ENCODE measurements at regions not wholly inside any gene's neighbourhood (a gene's known extent, or its start where the extent isn't known, plus 50 kb on each side); places are given as distances from the start of the nearest gene placed in this dataset.

DNA sequence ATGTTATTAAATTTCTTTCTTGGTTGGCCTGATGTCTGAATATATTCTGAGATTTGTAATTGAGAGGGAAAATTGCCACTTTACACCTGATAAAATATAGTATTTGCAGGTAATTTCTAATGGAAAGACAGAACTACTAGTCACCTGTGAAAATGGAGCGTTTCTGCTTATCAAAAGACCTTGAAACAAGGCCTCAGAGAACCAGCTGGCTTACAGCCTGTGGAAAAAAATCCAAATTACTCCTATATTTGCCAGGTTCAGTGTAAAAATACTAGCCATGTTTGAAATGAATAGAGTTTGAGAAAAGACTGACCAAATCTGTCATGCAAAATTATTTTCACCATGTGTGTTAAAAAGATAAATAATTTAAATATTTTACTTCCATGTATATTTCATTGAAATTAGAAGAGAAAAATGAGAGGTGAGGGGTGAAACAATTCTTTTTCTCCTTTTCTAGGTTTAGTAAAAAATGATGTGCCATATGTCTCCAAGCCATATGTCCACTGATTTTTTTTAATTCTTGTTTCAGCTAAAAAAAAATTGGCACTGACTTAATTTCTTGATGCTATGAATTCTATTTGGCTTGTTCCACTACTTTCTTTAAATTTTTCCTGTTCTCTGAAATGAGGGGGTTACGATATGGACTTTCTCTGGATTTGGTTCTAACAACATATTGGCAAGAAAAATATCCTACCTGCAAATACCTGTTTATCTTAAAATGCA is 464.9 kb downstream of the GRXCR1 start:
- in situ Hi-C loops (cut with MboI; ENCODE audit: low pct_unique_long_range_greater_than_20kb, low sequenced_read_pairs, unreplicated experiment), result no loop called here

DNA sequence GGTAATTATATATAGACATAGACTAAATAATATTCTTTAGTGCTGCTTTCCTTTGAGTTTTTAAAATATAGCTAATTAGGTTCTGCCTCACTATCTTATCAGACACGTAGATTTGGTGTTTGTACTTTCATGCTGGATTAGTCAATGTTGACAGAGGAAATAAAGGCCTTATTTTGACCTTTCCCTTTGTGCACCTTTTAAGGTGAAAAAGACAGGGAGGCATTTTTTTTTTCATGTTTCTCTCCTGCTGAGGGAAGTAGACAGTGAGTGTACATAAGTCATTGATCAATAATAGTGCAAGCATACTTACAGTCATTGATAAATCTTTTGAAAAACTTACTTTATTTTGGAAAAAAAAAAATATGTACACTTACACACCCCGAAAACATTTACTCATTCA is 467.8 kb downstream of the GRXCR1 start:
- TF ChIP-seq, protein P1, sequence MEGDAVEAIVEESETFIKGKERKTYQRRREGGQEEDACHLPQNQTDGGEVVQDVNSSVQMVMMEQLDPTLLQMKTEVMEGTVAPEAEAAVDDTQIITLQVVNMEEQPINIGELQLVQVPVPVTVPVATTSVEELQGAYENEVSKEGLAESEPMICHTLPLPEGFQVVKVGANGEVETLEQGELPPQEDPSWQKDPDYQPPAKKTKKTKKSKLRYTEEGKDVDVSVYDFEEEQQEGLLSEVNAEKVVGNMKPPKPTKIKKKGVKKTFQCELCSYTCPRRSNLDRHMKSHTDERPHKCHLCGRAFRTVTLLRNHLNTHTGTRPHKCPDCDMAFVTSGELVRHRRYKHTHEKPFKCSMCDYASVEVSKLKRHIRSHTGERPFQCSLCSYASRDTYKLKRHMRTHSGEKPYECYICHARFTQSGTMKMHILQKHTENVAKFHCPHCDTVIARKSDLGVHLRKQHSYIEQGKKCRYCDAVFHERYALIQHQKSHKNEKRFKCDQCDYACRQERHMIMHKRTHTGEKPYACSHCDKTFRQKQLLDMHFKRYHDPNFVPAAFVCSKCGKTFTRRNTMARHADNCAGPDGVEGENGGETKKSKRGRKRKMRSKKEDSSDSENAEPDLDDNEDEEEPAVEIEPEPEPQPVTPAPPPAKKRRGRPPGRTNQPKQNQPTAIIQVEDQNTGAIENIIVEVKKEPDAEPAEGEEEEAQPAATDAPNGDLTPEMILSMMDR (IDR thresholded peaks at IDR 0.05; ENCODE audit: extremely low read depth, insufficient read depth, missing control alignments), result no peak
- no peak for DNase-seq (ENCODE audit: low spot score)
- in situ Hi-C loops (cut with MboI; ENCODE audit: low pct_unique_long_range_greater_than_20kb, low sequenced_read_pairs, unreplicated experiment), result no loop called here

More for the DNA sequence above, 464.9 kb downstream of the GRXCR1 start:
- DNase-seq (ENCODE audit: low spot score), result no peak
- TF ChIP-seq, protein P1 (IDR thresholded peaks at IDR 0.05; ENCODE audit: extremely low read depth, insufficient read depth, missing control alignments), result no peak

DNA sequence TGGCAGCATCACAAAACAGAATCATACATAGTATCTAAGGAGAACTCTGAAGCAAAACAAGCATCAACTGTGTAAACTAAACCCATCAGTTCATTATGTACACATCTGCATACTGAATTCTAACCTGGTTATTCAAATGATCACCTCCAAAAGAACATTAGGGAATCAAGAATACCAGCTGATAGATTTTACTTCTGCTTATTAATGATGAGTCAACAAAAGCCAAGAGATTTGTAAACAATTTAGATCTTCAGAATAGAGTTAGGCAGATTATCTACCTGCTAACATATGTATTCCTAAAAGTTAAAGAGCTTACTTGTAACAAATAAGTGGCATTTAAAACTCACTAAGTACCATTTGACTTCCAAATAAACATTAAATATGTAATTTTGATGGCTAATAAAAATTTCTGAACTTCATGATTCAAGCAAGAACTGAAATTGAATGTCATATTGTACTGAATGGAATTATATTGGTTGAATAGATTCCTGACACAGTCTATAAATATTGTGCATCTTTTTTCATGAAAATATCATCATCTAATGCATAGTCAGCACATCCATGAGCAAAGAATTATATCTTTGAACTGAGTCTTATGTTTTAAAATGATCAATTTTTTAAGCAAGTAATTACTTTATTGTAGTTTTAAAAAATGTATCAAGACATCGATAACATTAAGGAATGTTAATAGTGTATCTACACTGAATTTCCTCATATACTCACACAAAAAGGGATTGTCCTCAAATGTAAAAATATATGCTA is 470.5 kb downstream of the GRXCR1 start:
- DNase-seq (ENCODE audit: low spot score), result no peak
- in situ Hi-C loops (cut with MboI; ENCODE audit: low pct_unique_long_range_greater_than_20kb, low sequenced_read_pairs, unreplicated experiment), result no loop called here
- TF ChIP-seq, protein P1 (IDR thresholded peaks at IDR 0.05; ENCODE audit: extremely low read depth, insufficient read depth, missing control alignments), result no peak

DNA sequence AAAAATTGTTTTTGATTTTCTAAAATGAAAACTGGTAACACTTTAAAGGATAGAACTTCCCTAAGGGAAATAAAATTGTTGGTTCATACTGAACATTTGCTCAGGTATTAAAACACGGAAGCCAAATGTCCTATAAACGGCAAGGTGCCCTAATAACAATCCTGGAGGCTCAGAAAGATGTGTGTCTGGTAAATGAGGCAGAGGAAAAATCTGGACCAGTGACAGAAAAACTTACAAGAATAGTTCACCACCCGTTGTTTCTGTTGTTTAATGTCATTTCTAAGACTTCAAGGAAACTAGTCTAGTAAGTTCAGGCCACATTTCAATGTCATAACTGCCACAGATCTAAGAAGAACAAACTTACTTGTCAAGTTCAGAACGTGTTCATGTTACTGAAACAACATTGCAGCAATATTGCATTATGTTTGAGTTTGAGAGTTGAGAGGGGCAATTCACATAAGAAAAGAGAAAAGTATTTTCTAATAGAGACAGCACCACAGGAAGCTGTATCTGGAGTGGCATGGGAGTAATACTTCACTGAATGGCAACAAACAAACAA is 476.6 kb downstream of the GRXCR1 start:
- in situ Hi-C loops (cut with MboI; ENCODE audit: low pct_unique_long_range_greater_than_20kb, low sequenced_read_pairs, unreplicated experiment), result no loop called here
- TF ChIP-seq, protein P1 (IDR thresholded peaks at IDR 0.05; ENCODE audit: extremely low read depth, insufficient read depth, missing control alignments), result no peak
- no peak for DNase-seq (ENCODE audit: low spot score)

DNA sequence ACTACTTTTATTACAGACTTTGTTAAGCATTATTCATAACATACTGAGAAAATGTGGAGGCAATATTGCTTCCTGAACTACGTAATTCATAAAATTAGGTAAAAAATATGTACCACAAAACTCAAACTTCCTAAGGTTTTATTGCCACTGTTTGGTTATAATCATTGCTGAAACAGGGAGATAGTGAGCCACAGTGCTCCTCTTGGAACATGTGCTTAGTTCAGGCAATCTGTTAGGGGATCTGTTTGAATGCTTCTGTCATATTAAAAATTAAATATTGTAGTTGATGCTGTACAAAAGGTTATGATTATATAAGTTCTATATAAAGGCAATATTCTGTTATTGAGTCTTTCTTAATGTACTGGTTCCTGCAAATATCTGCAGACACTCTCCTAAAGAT is 480.7 kb downstream of the GRXCR1 start:
- TF ChIP-seq, protein P1 (IDR thresholded peaks at IDR 0.05; ENCODE audit: extremely low read depth, insufficient read depth, missing control alignments), result no peak
- no peak for DNase-seq (ENCODE audit: low spot score)
- in situ Hi-C loops (cut with MboI; ENCODE audit: low pct_unique_long_range_greater_than_20kb, low sequenced_read_pairs, unreplicated experiment), result no loop called here

DNA sequence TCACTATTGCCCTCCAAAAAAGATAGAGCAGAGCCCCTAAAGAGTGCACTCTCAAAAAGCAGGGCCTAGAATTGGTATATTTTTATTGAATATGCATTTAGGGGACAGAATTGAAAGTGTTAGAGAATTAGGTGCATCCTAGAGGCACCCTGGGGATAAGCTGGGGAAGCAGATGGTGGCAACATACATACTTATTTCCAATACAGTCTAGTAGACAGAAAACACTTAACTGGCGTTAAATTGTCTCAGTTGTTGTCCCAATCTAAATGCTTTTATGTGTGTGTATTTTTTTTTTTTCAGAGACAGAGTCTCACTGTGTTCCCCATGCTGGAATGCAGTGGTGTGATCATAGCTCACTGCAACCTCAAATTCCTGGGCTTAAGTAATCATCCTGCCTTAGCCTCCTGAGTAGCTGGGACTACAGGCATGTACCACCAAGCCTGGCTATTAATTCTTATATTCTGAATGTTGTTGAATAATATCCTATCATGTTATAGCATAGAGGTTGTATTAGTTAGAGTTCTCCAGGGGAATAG is 481.8 kb downstream of the GRXCR1 start:
- in situ Hi-C loops (cut with MboI; ENCODE audit: low pct_unique_long_range_greater_than_20kb, low sequenced_read_pairs, unreplicated experiment), result no loop called here
- no peak for DNase-seq (ENCODE audit: low spot score)
- TF ChIP-seq, protein P1 (IDR thresholded peaks at IDR 0.05; ENCODE audit: extremely low read depth, insufficient read depth, missing control alignments), result no peak

Data from GM13977 (cell line).